Endodermal cell (in vitro differentiated cells): ENCODE measurements at regions not wholly inside any gene's neighbourhood (a gene's known extent, or its start where the extent isn't known, plus 50 kb on each side); places are given as distances from the start of the nearest gene placed in this dataset.

Experiments
- DNase-seq: peaks from one replicate; pipeline ENCODE4 v3.0.0-alpha.2; 2017
- H3K27ac ChIP-seq: 2 replicates; pipeline ENCODE4 v1.5.1; 2013; ENCODE audit warnings: mild to moderate bottlenecking, low read depth, low read length, moderate library complexity
- H3K27me3 ChIP-seq: 2 replicates; pipeline ENCODE4 v1.6.1; 2013; ENCODE audit warnings: mild to moderate bottlenecking, low read length, moderate library complexity; ENCODE audit not compliant: insufficient read depth, control insufficient read depth, poor library complexity, severe bottlenecking
- H3K36me3 ChIP-seq: 2 replicates; pipeline ENCODE4 v1.7.0; 2013; ENCODE audit warnings: mild to moderate bottlenecking, low read length, moderate library complexity; ENCODE audit not compliant: control insufficient read depth, insufficient read depth
- H3K4me1 ChIP-seq: one replicate; pipeline ENCODE4 v1.7.0; 2013; ENCODE audit warnings: low read length; ENCODE audit not compliant: control insufficient read depth, insufficient read depth
- H3K4me3 ChIP-seq: 2 replicates; pipeline ENCODE4 v1.5.1; 2013; ENCODE audit warnings: mild to moderate bottlenecking, low read length, moderate library complexity
- H3K9ac ChIP-seq: 2 replicates; pipeline ENCODE4 v1.6.1; 2013; ENCODE audit warnings: mild to moderate bottlenecking, low read length, moderate library complexity; ENCODE audit not compliant: poor library complexity, severe bottlenecking; ENCODE audit errors: extremely low read depth
- H3K9me3 ChIP-seq: 2 replicates; pipeline ENCODE4 v1.6.1; 2013; ENCODE audit warnings: mild to moderate bottlenecking, low read length, moderate library complexity; ENCODE audit not compliant: control insufficient read depth
- H3K27ac Mint-ChIP-seq: 2 replicates; pipeline ENCODE4 v1.8.0; 2020; ENCODE audit warnings: mixed read lengths
- H3K27me3 Mint-ChIP-seq: 2 replicates; pipeline ENCODE4 v1.8.0; 2021; ENCODE audit warnings: mild to moderate bottlenecking, mixed read lengths; ENCODE audit not compliant: insufficient read depth
- H3K36me3 Mint-ChIP-seq: 2 replicates; pipeline ENCODE4 v1.8.0; 2020; ENCODE audit warnings: low read depth, mixed read lengths
- H3K4me1 Mint-ChIP-seq: 2 replicates; pipeline ENCODE4 v1.8.0; 2020; ENCODE audit warnings: mixed read lengths
- H3K4me3 Mint-ChIP-seq: 2 replicates; pipeline ENCODE4 v1.8.0; 2020; ENCODE audit warnings: mild to moderate bottlenecking, moderate library complexity, mixed read lengths
- H3K9me3 Mint-ChIP-seq: 2 replicates; pipeline ENCODE4 v1.8.0; 2020; ENCODE audit warnings: mild to moderate bottlenecking, mixed read lengths
- WGBS, 2 experiments: methylation state at CpG; one replicate each; pipeline versions ENCODE4 v1.1.5 to v1.1.7; 2013; ENCODE audit warnings: missing lambda C conversion rate in 2 of 2, mixed read lengths in 1 of 2; ENCODE audit not compliant: insufficient coverage in 1 of 2, insufficient read length in 1 of 2; 5-methylcytosine and 5-hydroxymethylcytosine counted together
- TF ChIP-seq, protein P1 (sequence below): fragments of 200-600 bp; sonication (generic); conservative IDR thresholded peaks from 2 replicates; pipeline ENCODE4 v1.5.0; 2021; ENCODE audit warnings: antibody characterized with exemption, mild to moderate bottlenecking

GRCh38 chr11:25200925-25201324 lies 704.1 kb downstream of the LUZP2 start:
- no peaks in the 10 kb centered on the region for H3K4me1 Mint-ChIP-seq
- WGBS, 2 experiments: 69 to 78% methylated on average over 1 of the region's 1 CpG

DNA sequence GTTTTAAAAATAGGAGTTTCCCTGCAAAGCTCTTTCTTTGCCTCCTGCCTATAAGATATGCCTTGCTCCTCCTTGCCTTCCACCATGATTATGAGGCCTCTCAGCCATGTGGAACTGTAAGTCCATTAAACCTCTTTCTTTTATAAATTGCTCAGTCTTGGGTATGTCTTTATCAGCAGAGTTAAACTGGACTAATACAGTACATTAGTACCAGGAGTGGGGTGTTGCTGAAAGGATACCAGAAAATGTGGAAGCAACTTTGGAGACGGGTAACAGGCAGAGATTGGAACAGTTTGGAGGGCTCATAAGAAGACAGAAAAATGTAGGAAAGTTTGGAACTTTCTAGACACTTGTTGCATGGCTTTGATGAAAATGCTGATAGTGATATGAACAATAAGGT lies 709.9 kb downstream of the LUZP2 start:
- H3K27ac Mint-ChIP-seq: no peak overlapping the region
- 89 to 93% methylated on average over 1 of the region's 1 CpG for WGBS, 2 experiments
- H3K27me3 Mint-ChIP-seq: no peaks in the 10 kb centered on the region
- peaks cover 18% of the 10 kb centered on the region for H3K9me3 Mint-ChIP-seq
- no peaks in the 10 kb centered on the region for H3K36me3 Mint-ChIP-seq
- H3K4me3 Mint-ChIP-seq: no peak overlapping the region
- no peaks in the 10 kb centered on the region for H3K4me1 Mint-ChIP-seq
- Histone ChIP-seq H3K27me3 (no peaks in the 10 kb centered on the region), H3K4me1 (no peaks in the 10 kb centered on the region), H3K9me3 (peaks cover 14% of the 10 kb centered on the region), H3K27ac (no peak overlapping the region), H3K9ac (no peak overlapping the region), H3K36me3 (no peaks in the 10 kb centered on the region), H3K4me3 (no peak overlapping the region)
- TF ChIP-seq, protein P1, sequence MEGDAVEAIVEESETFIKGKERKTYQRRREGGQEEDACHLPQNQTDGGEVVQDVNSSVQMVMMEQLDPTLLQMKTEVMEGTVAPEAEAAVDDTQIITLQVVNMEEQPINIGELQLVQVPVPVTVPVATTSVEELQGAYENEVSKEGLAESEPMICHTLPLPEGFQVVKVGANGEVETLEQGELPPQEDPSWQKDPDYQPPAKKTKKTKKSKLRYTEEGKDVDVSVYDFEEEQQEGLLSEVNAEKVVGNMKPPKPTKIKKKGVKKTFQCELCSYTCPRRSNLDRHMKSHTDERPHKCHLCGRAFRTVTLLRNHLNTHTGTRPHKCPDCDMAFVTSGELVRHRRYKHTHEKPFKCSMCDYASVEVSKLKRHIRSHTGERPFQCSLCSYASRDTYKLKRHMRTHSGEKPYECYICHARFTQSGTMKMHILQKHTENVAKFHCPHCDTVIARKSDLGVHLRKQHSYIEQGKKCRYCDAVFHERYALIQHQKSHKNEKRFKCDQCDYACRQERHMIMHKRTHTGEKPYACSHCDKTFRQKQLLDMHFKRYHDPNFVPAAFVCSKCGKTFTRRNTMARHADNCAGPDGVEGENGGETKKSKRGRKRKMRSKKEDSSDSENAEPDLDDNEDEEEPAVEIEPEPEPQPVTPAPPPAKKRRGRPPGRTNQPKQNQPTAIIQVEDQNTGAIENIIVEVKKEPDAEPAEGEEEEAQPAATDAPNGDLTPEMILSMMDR: no peak
- DNase-seq: no peak

More at GRCh38 chr11:25200925-25201324, 704.1 kb downstream of the LUZP2 start:
- peaks cover 2% of the 10 kb centered on the region for H3K9me3 Mint-ChIP-seq
- Histone ChIP-seq H3K27ac (no peak overlapping the region), H3K36me3 (no peaks in the 10 kb centered on the region), H3K9ac (no peak overlapping the region), H3K4me1 (no peaks in the 10 kb centered on the region), H3K27me3 (no peaks in the 10 kb centered on the region), H3K9me3 (no peaks in the 10 kb centered on the region), H3K4me3 (no peak overlapping the region)
- TF ChIP-seq, protein P1: no peak
- H3K27me3 Mint-ChIP-seq: no peaks in the 10 kb centered on the region
- no peaks in the 10 kb centered on the region for H3K36me3 Mint-ChIP-seq
- DNase-seq: no peak
- no peak overlapping the region for H3K4me3 Mint-ChIP-seq
- no peak overlapping the region for H3K27ac Mint-ChIP-seq

- no peak overlapping the region for H3K9ac ChIP-seq
- H3K36me3 ChIP-seq: no peaks in the 10 kb centered on the region
- H3K4me1 ChIP-seq: no peaks in the 10 kb centered on the region
- H3K27ac ChIP-seq: no peak overlapping the region
- Mint-ChIP-seq H3K36me3 (no peaks in the 10 kb centered on the region), H3K27ac (no peak overlapping the region), H3K9me3 (peaks cover 13% of the 10 kb centered on the region), H3K27me3 (no peaks in the 10 kb centered on the region), H3K4me3 (no peak overlapping the region), H3K4me1 (no peaks in the 10 kb centered on the region)
- 81% methylated on average over 3 of the region's 3 CpGs; no CpG with 5 or more reads in 1 of the 2 experiments for WGBS, 2 experiments
- no peaks in the 10 kb centered on the region for H3K27me3 ChIP-seq
- H3K9me3 ChIP-seq: peaks cover 10% of the 10 kb centered on the region
- no peak overlapping the region for H3K4me3 ChIP-seq
- no peak for DNase-seq
- TF ChIP-seq, protein P1: no peak
Measured at GRCh38 chr11:25211635-25212254, 714.9 kb downstream of the LUZP2 start.
